ENCODE measurements at regions not wholly inside any gene's neighbourhood (a gene's known extent, or its start where the extent isn't known, plus 50 kb on each side); places are given as distances from the start of the nearest gene placed in this dataset.
"Not testable (repeated sequence)": the region's sequence is repeated elsewhere in the genome, so short reads cannot be mapped to it uniquely, and the experiment has no call there.

DNA sequence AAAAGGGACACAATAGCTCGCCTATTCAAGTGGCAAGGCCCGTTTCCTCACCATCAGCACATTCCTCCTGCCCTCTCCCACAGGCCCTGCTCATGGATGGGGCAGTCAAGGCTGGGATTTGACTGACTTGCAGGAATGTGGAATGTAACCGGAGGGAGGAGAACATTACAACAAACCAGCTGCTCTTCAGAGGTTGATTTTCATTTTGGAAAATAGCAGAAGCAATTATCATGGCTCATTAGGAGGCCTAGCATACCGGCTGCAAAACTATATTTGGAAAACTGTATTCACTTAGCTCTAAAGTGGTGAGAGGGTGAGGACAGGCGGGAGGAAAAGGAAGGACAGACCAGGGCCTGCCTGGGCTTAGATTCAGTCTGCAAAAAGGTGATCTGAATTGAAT lies 283.7 kb downstream of the CD83 start:
- no peak for DNase-seq

DNA sequence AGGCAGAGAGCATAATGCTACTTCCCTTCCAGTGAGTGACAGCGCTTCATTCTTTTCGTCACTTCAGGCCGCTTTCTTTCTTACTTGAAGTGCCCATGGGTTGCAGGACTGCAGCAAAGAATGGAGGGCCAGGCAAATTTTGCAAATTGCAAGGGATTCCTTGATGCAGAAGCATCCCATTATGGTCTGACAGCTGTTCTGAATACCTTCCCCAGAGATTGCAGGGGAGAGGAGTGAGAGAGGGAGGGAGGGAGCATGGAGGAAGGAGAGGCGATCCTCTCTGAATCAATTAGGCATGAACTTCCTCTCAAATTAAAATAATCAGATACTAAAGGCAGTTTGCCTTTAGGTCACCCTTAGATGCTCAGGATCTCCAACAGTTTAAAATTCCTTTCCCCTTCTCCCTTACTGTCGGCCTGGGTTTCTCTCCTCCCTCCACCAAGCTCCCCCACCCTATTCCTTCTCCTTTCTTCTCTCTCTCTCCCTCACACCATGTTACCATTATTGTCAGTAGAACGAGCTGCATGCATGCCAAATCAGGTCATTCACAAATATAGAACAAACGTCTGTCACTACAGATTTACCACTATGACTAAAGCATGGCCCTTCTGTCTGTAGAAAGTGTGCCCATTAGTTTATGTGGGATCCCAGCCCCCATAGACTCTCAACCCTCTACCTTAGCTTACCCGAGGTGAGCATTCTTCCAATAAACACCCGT lies 289.2 kb downstream of the CD83 start:
- no peak for DNase-seq

GRCh38 chr6:14408446-14408845 lies 290.9 kb downstream of the CD83 start:
- DNase-seq = no peak

- no peak for DNase-seq
Observed at GRCh38 chr6:14412026-14412425, 294.5 kb downstream of the CD83 start.

DNA sequence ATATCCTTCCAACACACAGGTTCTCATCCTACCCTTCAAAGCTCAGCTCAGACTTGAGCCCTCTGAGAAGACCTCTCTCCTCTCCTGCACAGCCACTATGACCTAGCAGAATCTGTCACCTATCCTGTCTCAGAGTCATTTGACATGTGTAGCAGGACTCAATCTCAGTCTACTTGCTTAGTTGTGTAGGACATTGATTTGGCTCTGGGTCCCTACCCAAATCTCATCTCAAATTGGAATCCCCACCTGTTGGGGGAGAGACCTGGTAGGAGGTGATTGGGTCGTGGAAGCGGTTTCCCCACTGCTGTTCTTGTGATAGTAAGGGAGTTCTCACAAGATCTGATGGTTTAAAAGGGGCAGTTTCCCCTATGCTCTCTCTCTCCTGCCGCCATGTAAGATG lies 297.9 kb downstream of the CD83 start:
- DNase-seq = no peak

DNA sequence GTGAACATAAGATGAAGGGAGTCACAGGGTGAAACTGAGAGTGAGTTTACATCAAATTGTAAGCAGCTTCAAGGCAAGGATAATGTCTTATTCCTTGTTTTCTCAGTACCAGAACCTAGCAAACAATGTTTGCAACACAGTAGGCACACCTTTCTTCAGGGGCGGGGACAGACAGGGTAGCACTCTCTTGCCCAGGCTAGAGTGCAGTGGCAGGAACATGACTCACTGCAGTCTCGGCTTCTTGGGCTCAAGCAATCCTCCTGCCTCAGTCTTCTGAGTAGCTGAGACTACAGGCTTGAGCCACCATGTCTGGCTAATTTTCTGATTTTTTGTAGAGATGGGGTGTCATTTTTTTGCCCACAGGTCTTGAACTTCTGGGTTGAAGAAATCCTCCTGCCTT lies 299.8 kb downstream of the CD83 start:
- DNase-seq = no peak

- not testable (repeated sequence) for DNase-seq
Observed at GRCh38 chr6:14419224-14419623, 301.7 kb downstream of the CD83 start.

GRCh38 chr6:14422061-14422460 lies 304.5 kb downstream of the CD83 start:
- no peak for DNase-seq

GRCh38 chr6:14422917-14423316 lies 305.3 kb downstream of the CD83 start:
- DNase-seq = no peak

DNA sequence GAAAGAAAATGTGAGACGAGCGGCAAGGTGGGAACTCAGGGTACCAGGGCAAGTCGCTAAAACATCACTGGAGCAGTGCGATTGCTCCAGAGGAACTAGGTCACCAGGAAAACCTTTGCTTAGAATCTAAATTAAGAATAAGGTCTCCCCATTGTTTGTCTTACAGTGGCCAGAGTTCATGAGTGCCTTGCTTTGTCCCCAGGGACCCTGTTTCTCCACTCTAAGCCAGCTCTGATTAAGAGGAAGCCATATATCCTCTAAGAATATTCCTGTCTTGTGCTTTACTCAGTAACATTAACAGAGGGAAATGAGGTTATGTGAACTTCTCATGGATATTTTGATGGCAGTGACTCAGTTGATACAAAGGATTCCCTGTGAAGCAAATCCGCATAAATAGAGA lies 305.8 kb downstream of the CD83 start:
- no peak for DNase-seq

DNA sequence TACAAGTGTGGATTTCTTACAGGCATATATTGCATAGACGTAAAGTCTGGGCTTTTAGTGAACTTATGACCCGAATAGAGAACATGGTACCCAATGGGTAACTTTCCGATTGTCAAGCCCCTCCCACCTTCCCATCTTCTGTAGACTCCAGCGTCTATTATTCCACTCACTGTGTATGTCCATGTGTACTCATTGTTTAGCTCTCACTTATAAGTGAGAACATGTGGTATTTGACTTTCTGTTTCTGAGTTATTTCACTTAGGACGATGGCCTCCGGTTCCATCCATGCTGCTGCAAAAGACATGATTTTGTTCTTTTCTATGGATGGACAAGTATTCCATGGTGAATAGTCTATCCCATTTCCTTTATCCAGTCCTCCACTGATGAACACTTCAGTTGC lies 306.4 kb downstream of the CD83 start:
- DNase-seq = no peak

DNA sequence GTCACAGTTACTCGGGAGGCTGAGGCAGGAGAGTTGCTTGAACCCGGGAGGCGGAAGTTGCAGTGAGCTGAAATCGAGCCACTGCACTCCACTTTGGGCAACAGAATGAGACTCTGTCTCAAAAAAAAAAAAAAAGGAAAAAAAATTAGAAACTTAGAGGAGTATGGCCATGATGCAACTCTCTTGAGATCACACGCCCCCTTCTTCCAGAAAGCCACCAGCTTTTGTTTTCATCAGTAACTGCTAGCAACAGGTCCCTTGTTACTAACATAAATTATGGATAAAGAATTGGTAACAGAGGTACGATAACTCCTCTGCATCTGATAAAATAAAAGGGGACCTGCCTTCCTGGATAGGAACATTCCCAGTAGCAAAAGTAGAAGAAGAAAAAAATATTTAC lies 308.2 kb downstream of the CD83 start:
- no peak for DNase-seq

- DNase-seq = no peak
Observed at GRCh38 chr6:14426281-14426680, 308.7 kb downstream of the CD83 start.

GRCh38 chr6:14428269-14428668 lies 310.7 kb downstream of the CD83 start:
- peak; percentile 29 for DNase-seq

DNA sequence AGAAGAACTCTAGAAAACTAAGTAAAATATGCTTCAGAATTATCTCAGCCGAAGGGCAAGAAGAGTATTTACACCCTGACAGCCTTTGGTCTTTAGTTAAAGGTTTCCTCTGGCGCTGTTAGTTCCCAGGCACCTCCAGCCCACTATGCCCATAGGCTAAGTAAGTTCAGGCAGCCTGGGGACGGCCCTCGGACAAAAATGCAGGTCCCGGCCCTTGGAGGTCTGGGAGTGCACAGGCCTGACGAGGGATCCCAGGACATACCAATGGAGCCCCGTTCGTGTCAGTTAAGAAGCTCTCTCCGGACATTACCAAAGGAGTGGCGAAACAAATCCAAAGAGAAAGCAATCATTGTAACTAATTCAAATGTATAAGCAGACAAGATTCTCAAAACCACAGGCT lies 311.8 kb downstream of the CD83 start:
- DNase-seq = no peak

DNA sequence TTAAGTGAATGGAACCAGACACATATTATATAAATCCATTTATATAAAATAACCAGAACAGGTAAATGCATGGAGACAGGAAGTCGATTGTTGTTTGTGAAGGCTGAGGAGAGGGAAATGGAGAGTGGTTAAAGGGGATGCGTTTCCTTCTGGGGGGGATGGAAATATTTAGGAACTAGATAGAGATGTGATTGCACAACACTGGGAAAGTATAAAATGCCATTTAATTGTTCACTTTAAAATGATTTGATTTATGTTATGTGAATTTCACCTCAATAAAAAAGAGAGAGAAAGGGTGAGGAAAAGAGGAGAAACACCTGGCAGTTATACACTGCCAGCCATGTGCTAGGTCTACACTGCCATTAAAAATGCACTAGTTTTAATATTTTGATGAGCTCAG lies 312.6 kb downstream of the CD83 start:
- no peak for DNase-seq

GRCh38 chr6:14431385-14432330 lies 314.1 kb downstream of the CD83 start:
- no peak for DNase-seq

DNA sequence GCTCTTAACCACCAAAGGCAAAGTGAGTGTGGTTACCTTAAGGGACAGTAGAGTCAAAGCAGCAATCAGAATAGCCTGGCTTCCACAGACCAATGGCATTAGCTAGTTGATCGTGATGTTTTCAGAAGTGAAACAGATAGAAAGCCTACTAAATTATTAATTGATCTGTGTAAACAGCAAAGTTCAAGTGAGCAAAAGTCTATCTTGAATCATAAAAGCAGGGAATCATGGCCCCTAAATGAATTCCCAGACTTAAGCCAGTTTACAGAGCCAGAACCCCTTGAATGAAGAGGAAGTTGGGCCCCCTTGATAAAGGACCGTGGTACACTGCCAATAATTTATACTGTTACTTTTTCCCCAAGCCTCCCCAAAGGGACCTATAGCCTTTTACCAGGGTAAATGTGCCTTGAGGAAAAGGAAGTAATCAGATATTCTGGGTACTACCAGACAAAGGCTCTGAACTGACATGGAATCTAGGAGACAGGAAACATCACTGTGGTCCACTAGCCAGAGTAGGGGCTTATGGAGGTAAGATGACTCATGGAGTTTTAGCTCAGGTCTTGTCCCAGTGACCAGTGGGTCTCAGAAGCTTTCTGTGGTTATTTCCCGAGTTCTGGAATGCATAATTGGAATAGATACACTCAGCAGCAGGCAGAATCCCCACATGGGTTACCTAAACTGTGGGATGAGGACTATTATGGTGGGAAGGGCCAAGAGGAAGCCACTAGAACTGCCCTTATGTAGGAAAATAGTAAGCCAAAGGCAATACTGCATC lies 317.5 kb downstream of the CD83 start:
- DNase-seq = no peak

- no peak for DNase-seq
Observed at GRCh38 chr6:14436592-14437132, 319.1 kb downstream of the CD83 start.

DNA sequence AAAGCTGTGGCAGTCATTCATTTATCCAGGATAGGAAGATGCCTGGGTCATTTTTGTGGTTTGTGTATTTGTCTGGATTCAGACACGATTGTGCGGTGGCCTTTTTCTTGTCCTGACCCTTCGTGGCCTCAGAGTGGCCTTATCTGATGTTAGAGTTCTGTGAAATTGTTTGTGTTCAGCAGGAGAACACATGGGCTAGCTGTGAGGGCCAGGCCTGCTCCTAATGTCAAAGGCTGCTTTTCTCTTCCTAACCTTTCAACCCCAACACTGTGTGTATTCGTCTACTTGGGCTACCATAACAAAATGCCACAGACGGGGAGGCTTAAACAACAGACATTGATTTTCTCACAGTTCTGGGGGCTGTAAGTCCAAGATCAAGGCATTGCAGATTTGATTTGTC lies 321.8 kb downstream of the CD83 start:
- DNase-seq = no peak

- no peak for DNase-seq
Observed at GRCh38 chr6:14440215-14440910, 322.8 kb downstream of the CD83 start.

DNA sequence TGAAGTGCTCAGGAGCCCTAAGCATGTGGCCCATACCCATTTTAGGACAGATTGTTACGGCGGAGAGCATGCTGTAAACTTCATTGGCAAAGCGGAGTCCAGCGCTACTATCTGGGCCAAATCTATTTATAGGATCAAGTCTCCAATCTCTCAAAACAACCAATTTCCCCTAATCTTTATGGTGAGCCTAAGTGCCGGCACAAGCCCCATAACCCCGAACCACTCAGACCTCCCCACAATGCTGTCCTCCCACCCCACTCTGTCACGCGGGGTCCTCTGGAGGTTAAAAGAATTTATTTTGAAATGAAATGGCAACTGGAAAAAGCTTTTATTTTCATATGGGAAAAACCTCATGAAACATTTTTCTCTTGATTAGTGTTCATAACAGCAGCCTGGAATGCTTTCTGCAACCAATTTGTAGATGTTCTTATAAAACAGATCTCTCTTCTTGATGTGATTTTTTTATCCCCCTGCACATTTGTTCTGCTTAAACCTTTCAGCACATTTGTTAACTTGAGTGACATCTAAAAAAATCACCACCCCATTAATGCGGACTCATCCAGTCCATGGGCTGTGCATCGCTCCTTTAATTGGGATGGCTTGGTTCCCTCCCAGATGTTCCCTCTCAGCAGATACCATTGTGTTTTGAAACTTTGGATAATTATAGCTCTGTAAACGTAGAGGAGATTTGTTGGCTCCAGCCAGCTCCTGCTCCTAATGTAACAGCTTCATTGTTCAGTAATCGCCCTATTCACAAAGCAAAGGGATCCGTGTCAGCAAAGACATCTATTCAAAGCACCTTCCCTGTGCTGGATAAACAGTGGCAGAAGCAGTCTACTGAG lies 323.6 kb downstream of the CD83 start:
- no peak for DNase-seq

Data from CD4-positive, alpha-beta T cell treated with Interleukin-15 for 1 hour (primary cell).